SK-N-DZ (cell line): ENCODE measurements at regions not wholly inside any gene's neighbourhood (a gene's known extent, or its start where the extent isn't known, plus 50 kb on each side); places are given as distances from the start of the nearest gene placed in this dataset.
A peak's percentile ranks its signal among the peaks of the same experiment; 100 is the strongest.
"Not testable (repeated sequence)": the region's sequence is repeated elsewhere in the genome, so short reads cannot be mapped to it uniquely, and the experiment has no call there.

Experiments used
- DNase-seq: peaks from one replicate; pipeline ENCODE4 v3.0.0-alpha.2; 2015; ENCODE audit warnings: low spot score

DNA sequence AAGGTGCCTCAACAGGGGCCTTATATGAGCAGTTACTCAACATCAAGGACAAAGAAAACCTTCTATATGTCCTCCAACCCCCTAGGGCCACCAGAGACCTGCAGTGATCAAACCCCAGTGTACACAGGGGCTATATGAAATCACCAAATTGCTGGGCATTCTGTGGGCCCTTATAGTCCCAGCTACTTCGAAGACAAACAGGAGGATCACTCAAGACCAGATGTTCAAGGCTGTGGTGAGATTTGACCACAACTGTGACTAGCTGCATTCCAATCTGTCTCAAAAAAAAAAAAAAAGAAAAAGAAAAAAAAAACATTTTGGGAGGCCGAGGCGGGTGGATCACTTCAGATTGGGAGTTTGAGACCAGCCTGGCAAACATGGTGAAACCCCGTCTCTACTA is 51.0 kb upstream of the PRB2 start:
- DNase-seq, result no peak

DNA sequence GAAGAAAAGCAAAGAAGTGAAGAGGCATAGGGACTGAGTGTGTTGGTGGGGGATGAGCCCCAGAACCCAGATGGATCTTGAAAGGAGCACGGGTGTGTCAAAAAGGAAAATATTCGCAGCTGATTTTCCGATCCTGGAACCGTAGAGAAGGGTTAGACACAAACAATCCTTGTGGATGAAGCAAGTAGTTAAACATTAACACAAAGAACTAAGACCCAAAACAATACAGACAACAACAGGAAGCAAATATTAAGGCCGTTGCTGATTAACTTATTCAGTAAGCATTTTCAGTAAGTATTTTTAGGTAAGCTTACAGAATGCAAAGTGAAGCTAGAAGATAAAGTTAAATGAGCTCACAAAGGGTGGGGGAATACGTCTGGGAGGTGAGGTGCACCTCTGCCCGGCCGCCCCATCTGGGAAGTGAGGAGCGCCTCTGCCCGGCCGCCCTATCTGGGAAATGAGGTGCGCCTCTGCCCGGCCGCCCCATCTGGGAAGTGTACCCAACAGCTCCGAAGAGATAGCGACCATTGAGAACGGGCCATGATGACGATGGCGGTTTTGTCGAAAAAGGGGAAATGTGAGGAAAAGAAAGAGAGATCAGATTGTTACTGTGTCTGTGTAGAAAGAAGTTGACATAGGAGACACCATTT is 62.8 kb upstream of the PRB2 start:
- no peak for DNase-seq

DNA sequence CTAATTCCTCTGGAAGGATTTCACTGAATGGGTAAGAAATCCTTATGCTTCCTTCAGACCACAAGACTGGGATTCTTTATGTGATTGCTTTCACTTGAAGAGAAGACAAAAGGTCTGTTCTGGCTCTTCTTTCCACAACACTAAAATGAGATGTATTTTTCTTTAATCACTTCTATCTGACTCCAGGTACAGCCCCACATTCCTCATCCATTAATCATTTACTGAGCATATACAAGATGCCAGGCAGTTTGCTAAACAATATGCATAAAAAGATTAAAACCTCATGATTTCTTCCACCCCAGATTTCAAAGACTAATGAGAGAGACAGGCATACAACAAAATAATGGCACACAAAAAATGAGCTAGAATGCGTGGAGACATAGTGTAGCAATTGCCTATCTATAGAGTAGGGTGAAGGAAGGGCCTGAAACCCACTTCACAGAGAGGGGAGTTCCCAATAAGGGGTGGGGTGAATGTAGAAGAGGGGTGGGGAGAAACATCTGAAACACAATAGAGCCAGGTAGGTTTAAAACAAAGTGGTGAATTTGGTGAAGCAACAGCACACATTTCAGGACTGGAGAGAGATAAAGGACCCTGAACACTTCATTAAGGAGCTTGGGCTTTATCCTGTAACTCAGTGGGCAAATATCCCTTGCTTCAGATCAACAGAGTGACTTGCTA is 65.1 kb upstream of the PRB2 start:
- no peak for DNase-seq

DNA sequence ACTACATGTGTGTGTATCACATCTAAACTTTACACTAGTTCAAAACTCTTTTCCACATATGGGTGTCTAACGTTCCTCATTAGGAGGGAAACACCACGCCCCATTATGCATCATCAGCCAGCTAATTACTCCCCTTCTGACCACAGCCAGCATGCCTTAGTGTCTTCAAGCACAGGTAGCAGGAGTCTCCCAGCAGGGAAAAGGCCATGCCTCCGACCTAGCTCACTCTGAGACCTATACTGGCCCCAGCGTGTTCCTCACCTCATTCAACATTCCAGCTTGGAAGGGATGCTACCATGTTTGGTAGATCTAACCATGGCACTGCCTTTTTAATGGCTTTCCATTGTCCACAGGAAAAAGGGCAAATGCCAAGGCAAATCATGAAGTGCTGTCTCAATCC is 66.1 kb upstream of the PRB2 start:
- DNase-seq, result no peak

DNA sequence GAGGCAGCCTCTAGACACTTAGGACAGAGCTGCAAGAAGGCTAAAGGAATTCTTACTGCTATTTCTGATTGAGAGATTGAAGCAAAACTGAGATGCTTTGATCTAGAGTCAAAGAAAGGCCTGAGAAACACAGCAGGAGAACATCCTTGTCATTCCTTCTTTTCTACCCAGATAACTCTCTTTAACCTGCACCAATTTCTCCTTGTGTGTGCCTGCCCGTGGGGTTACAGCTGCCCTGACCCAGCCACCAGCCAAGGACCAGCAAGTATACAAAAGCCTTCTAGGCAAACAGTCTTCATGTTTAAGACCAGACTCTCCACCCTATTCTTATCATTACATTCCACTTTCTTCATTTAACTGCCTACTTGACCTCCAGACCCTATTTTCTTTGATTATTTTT is 81.7 kb upstream of the PRB2 start:
- no peak for DNase-seq

DNA sequence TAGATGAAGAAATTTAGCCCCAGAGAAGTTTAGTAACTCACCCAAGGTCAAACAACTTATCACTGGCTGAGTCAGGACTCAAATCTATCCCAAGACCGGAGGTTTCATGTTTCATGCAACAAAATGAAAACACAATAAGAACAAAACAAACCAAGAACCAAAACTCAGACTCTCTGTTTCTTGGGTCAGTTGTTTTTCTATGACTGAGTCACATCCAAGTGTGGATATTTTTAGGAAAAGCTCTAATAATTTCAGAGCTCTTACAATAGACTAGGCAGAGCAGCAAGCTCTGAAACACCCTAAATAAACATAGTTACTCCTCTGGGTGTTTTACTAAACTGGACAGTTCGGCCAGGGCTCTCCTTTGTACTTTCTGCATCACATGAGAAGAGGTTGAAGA is 87.6 kb upstream of the PRB2 start:
- no peak for DNase-seq

DNA sequence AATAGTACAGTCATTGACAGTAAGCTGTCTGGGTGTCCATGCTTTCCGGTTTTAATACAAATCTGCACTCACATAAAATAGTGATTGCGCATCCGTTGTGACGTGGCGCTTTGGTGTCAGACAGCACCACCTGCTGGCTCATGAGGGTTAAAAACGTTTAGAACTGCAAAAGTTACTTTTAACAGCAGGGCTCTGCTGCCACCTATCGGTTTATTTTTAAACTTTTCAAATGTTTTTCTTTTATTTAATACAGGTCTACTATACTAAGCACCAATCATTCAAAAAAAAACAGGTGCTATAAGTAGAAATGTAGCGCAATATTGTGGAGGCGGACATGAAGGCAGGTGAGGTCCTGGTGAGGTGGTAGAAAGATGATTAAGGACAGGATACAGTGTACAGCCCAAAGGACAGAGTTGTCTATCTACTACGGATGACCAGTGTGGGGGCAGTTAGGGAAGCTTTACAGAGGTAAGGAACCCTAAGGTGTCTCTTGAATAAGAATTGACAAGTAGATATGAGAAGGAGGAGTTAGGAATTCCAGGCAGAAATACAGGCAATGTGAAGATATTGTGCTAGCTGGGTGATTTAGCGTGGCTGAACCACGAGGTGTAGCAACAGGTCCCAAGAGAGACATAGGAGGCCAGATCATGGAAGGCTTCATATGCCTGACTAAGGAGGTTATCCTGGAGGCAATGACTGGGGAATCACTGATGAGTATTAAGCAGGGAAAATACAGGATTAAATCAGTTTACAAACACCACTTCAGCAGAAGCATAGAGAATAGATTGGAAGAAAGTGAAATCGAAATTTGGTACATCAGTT is 91.5 kb upstream of the PRB2 start:
- peak; percentile 84 for DNase-seq

DNA sequence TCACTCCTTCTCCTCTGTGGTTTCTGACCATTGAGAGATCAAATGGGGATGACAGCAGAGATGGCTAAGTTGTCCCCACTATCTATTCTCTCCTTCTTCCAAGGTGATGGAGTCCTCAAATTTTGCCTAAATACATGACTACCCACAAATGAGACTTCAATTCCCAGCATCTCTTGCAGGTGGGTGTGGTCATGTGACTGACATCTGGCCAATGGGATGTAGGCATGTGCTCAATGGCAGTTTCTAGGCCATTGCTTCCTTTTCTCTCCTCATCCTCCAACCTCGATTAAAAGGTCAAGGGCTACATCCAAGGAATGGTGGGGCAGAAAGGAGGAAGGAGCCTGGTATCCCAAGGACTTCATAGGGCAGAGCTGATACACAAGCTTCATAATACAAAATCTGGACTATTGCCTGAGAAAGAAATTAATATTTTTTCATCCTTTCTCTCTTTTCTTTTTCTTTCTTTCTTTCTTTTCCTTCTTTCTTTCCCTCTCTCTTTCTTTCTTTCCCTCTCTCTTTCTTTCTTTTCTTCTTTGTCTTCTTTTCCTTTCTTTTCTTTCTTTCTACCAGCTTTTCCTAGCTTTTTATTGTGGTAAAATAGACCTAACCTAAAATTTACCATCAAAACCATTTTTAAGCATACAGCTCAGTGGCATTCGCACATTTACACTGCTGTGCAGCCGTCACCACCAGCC is 100.9 kb upstream of the PRB2 start:
- DNase-seq, result no peak

DNA sequence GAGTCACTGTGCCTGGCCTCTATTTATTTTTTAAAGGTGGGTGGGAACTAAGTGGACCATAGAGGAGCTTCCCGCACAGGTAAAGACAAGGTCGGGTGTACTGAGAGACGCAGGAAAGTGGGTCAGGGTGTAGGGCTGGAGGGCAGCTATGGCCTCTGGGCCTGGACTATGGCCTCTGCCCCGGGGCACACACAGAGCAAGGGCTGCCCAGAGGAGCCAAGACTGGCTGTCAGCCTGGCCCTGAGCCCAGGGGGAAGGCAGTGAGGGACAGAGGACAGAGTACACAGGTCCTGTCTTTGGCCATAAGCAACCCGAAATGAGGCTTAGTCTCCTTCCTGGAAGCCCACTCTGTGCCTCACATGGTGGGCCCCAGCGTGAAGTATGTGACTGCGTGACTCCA is 102.1 kb upstream of the PRB2 start:
- no peak for DNase-seq

DNA sequence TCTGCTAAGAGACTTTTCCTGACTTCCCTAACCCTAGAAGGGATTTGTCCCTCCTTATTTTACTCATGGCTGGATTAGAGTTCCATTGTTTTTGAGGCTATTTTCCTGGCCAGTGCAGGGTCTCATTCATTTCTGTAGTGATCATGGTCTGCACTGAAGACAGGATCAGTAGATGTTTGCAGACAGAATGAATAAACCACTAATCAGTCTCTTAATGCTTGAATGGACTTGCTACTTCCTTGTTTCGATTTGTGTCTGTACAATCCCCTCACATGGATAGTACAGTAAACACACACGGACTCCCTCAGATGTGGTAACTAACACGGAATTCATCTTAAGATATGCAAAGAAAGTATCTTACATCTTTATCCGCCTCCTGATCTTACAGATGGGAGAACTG is 102.6 kb upstream of the PRB2 start:
- DNase-seq, result no peak

DNA sequence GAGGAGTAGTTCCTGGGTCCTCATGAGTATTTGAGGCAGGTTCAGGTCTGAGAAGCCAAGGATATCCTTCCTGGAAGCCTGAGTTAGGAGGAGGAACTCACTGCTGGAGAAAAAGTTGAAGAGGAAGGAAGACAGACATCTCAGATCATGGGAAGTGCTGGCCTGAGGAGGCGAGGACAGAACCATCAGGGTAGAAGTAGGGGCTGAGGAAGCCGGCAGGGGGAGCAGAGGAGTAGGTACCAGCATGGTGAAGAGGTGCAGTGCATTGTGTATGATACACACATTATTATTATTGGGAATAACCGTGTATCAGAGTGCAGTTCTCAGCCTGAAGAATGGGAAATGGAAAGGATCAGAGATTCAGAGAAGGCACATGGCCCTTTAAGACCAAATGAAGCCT is 103.2 kb upstream of the PRB2 start:
- DNase-seq, result not testable (repeated sequence)

DNA sequence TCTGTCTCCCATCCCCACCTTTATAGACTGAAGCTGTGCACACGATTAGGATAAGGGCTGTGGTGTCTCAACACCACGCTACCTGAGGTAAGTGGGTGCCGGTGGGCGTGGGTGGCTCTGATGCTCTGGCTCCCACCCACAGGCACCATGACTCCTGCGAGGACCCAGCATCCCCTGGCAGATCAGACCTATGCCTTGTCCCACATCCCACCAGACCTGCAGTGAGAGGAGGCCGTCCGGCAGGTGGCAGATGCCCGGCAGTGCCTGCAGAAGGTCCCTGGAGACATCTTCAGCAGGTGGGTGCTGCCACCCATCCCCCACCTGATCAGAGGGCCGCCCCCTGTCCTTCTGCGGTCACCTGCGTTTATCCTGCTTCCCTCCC is 104.4 kb upstream of the PRB2 start:
- DNase-seq, result no peak

DNA sequence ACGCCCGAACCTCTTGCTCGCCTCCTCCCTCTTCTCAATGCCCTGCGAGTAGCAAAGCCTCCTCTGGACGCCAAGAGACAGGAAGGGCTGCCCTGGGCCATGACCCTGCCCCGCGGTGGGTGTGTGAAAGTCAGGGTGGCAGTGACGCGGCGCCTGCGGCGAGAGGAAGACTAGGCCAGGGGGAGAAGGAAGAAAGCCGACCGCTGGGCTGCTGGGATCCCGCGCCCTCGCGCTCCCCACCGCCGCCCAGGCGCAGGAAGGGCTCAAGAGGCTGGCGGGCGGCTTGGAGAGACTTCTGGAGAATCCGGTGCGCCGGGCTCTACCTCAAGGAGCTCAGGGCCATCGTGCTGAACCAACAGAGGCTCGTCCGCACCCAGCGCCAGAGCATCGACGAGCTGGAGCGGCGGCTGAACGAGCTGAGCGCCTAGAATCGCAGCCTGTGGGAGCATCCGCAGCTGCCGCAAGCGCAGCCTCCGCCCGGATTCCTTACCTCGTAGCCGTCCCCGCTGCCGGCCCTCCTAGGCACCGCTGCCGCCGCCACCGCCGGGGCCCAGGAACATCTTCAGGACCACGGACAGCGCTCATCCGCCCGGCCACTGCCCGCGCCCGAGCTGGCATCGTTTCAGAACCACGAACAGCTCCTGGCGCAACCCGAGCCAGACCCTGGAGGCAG is 105.0 kb upstream of the PRB2 start:
- DNase-seq, result peak; percentile 56

DNA sequence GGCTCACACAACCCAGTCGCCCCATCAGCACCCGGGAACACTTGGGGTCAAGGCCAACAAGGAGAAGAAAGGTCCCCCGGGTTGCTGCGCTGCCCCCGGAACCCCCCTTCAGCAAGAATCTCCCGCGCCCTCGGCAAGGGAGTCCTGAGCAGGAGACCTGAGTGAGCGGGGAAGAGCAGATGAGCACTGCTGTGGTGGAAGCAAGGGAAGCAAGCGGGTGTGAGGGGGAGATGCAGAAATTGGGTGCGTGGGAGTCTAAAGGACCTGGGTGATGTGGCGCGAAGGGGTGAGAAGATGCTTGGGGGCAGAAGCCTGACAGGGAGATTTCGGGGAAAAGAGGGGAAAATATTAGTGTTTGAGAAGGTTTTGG is 105.5 kb upstream of the PRB2 start:
- DNase-seq, result no peak

DNA sequence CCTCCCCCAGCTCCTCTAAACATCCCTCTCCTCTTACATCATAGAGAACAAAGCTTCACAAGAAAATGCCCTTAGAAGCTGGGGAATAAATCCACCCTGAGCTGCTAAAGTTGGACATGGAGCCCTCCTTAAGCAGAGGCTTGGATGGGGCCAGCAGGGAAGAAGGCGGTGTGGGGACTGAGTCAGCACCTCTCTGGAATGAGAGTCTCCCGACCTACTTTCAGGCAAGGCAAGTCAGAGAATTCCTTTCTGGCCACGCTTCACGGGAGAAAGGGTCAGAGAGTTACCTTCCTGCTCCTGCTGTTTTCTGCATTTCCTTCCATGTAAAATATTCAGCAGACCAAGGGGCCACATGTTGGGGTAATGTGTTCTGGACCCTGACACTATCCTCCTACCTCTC is 113.3 kb upstream of the PRB2 start:
- no peak for DNase-seq

DNA sequence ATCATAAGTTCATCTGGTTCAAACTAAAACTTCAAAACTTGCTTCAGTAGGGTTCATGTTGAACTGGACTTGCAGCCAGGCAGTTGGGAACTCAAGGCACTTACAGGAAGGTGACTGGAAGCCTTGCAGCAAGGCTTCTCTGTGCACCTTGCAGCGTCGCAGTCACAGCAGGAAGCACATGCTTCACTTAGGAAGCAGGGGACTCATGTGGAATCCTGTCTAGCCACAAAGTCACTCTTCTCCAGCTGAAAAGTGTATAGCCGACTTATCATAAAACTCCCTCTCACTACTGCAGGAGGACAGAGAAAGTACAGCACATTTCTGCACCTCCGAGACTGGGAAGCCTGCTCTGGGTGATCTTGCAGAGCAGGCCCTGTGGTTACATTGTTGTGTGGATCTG is 114.0 kb upstream of the PRB2 start:
- no peak for DNase-seq

DNA sequence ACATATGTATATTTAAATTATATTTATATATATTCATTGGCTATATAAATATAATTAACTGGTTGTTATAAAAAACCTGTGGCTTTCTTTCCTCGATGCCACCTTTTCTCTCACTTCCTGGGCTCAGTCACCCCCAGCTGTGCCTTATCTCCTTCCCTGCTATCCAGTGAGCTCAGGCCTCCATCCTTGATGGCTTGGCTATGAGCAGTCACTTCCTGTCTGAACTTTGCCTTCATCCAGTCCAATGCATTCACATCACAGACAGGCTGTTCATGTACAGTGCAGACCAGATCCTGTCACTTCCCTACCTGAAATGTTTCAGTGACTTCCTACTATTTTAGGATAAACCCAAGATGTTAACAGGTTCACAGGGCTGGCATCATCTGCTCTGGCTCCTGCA is 115.3 kb upstream of the PRB2 start:
- no peak for DNase-seq

DNA sequence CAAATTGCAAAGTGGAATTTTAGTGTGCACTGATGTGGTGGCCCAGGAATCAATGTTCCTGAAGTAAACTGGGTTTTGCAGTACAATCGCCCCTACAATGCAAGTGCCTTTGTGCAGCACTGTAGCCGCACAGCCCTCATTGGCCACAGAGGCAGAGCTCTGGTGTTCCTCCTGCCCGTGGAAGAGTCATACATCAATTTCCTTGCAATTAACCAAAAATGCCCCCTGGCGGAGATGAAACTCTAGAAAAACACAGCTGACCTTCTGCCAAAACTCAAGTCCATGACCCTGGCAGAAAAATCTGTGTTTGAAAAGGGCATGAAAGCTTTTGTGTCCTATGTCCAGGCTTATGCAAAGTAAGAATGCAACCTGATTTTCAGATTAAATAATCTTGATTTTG is 117.9 kb upstream of the PRB2 start:
- peak; percentile 23 for DNase-seq

DNA sequence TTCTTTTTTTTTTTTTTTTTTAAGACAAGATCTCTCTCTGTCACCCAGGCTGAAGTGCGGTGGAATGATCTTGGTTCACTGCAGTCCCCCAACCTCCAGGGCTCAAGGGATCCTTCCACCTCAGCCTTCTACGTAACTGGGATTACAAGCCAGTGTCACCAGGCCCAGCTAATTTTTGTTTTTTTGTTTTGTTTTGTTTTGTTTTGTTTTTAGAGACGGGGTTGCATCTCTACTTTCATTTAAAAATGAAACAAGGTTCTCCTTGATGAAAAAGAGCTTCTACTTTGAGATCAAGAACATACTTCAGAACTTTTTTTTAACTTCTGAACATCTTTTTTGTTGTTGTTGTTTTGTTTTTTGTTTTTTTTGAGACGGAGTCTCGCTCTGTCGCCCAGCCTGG is 121.7 kb upstream of the PRB2 start:
- no peak for DNase-seq

DNA sequence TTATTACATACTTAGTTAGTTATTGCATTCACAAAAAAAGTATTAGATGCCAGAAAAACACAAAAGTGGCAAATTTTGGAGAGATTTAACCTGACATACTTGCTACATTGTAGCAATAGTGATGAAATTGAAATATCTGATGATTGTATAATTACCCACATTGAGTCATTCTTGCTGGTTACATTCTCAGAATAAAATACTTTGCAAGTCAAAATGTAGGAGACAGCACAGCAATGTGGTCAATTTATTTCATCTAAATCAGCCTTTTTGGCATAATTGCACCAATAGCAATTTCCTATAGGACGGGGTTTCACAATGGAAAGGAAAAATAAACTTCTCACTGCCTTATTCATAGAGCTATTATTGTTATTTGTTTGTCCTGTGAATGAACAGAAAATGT is 125.0 kb upstream of the ETV6 start:
- no peak for DNase-seq

DNA sequence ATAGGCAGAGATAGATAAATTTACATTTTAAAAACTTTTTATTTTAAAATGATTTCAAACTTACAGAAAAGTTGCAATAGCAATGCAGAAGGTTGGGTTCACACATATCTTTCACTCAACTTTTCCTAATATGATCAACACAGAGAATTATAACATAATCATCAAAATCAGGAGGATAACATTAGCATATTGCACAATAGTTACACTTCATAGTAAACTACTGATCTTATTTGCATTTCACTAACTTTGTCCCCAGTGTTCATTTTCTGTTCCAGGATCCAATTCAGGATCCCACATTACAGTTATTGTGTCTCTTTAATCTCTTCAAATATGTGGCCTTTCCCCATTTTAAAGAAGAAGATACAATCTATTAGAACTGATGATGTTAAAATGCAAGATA is 115.4 kb upstream of the ETV6 start:
- DNase-seq, result no peak

DNA sequence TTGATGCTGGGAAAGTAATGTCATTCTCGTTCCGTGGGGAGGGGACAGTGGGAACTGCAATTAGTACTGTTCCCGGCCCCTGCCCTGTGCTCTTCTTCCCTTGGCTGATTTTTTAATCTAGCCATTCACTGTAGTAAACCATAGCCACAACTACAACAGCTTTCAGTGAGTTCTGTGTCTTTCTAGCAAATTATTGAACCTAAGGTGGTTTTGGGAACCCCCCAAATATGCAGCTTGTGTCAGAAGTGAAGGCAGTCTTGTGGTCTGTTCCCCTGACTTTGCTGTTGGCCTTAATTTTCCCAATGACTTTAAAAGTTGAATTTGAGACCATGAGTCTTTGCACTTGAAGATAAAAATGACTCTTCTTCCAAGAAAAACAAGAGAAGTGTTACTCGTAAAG is 114.3 kb upstream of the ETV6 start:
- no peak for DNase-seq
